Panc1 (cell line): ENCODE measurements at regions not wholly inside any gene's neighbourhood (a gene's known extent, or its start where the extent isn't known, plus 50 kb on each side); places are given as distances from the start of the nearest gene placed in this dataset.

Experiments used
- ATAC-seq: fragments of 200-7000 bp; cut with Tn5 transposase; 2 replicates; pipeline ENCODE4 v1.9.1; 2020; ENCODE audit warnings: mild to moderate bottlenecking, moderate library complexity
- BruUV-seq: library from RNA; stranded (reverse); fragments of 400-500 nt; replicated peaks from 2 replicates; lab custom pipeline; 2021; lab: Mats Ljungman, UMichigan
- CTCF ChIA-PET: fragments of 300-600 bp; sonication (Branson Sonifier 250); formaldehyde crosslinking; loops from one replicate; lab custom pipeline; 2022; ENCODE audit warnings: antibody characterized with exemption; lab: Charles Lee
- POLR2A ChIA-PET: fragments of 300-600 bp; sonication (Branson Sonifier 250); formaldehyde crosslinking; loops from one replicate; lab custom pipeline; 2022; ENCODE audit warnings: antibody characterized with exemption; lab: Charles Lee
- DNase-seq: peaks from one replicate; pipeline ENCODE4 v3.0.0-alpha.2; 2010; ENCODE audit warnings: low read depth, low spot score
- H3K27ac ChIP-seq: 2 replicates; pipeline ENCODE4 v1.5.1; 2011; ENCODE audit warnings: mild to moderate bottlenecking, low read length, inconsistent platforms
- H3K27me3 ChIP-seq: fragments of 200-500 bp; sonication (Bioruptor generic); 2 replicates; pipeline ENCODE4 v1.6.0; 2014; ENCODE audit warnings: low read length, inconsistent platforms; ENCODE audit not compliant: control insufficient read depth, insufficient read depth
- H3K36me3 ChIP-seq: fragments of 200-500 bp; sonication (Bioruptor generic); 2 replicates; pipeline ENCODE4 v1.5.1; 2014; ENCODE audit warnings: inconsistent platforms, mild to moderate bottlenecking, low read length, moderate library complexity; ENCODE audit not compliant: control insufficient read depth, insufficient read depth
- H3K4me1 ChIP-seq: 2 replicates; pipeline ENCODE4 v1.5.1; 2011; ENCODE audit warnings: inconsistent platforms, mild to moderate bottlenecking, low read length, moderate library complexity; ENCODE audit not compliant: control insufficient read depth, insufficient read depth
- H3K4me3 ChIP-seq, 2 experiments: 2 replicates each; pipeline ENCODE4 v1.5.1; 2011 to 2012; ENCODE audit warnings: low read depth in 2 of 2, low read length in 2 of 2, mild to moderate bottlenecking in 2 of 2, inconsistent platforms in 1 of 2, moderate library complexity in 1 of 2
- H3K9me3 ChIP-seq: fragments of 200-500 bp; sonication (Bioruptor generic); 2 replicates; pipeline ENCODE4 v1.5.1; 2014; ENCODE audit warnings: low read depth, mild to moderate bottlenecking, inconsistent platforms, low read length, moderate library complexity; ENCODE audit not compliant: control insufficient read depth, insufficient read depth
- CTCF ChIP-seq: fragments of 450-650 bp; IDR thresholded peaks from 2 replicates; pipeline ENCODE4 v1.5.1; 2017; ENCODE audit warnings: mild to moderate bottlenecking
- POLR2AphosphoS5 ChIP-seq: IDR thresholded peaks from 2 replicates; pipeline ENCODE4 v1.6.1; 2012; ENCODE audit warnings: mild to moderate bottlenecking, low read depth, low read length, moderate library complexity
- SIN3A ChIP-seq: IDR thresholded peaks from 2 replicates; pipeline ENCODE4 v1.6.1; 2012; ENCODE audit warnings: low read depth, mild to moderate bottlenecking, low read length, moderate library complexity, borderline replicate concordance; ENCODE audit not compliant: insufficient read depth
- TCF7L2 ChIP-seq: IDR thresholded peaks from 2 replicates; pipeline ENCODE4 v1.6.1; 2011; ENCODE audit warnings: mild to moderate bottlenecking, low read depth, low read length, inconsistent platforms
- in situ Hi-C: cut with HindIII; loops from 2 replicates; pipeline ENCODE4 v1.10.0; 2016; ENCODE audit warnings: low sequenced_read_pairs, low pct_unique_long_range_greater_than_20kb
- intact Hi-C: fragments of 100-400 bp; cut with micrococcal nuclease; formaldehyde crosslinking; loops from one replicate; pipeline ENCODE4 v1.10.0; 2022; ENCODE audit not compliant: unreplicated experiment
- TF ChIP-seq, protein P1 (sequence below), 2 experiments: IDR thresholded peaks; 2 replicates each; pipeline ENCODE4 v1.6.1; 2011 to 2012; ENCODE audit warnings: low read depth in 2 of 2, control low read depth in 1 of 2, low read length in 1 of 2, mild to moderate bottlenecking in 1 of 2, moderate library complexity in 1 of 2; ENCODE audit not compliant: insufficient read depth in 1 of 2

GRCh38 chr13:106286811-106287210 lies 248.7 kb downstream of the EFNB2 start:
- ATAC-seq, result no peak
- Histone ChIP-seq H3K4me3 (no peak overlapping the region), H3K9me3 (no peaks in the 10 kb centered on the region), H3K27ac (no peak overlapping the region), H3K4me1 (no peaks in the 10 kb centered on the region), H3K27me3 (no peaks in the 10 kb centered on the region), H3K36me3 (no peaks in the 10 kb centered on the region)
- CTCF ChIA-PET, result no interaction called here
- TF ChIP-seq, protein P1, sequence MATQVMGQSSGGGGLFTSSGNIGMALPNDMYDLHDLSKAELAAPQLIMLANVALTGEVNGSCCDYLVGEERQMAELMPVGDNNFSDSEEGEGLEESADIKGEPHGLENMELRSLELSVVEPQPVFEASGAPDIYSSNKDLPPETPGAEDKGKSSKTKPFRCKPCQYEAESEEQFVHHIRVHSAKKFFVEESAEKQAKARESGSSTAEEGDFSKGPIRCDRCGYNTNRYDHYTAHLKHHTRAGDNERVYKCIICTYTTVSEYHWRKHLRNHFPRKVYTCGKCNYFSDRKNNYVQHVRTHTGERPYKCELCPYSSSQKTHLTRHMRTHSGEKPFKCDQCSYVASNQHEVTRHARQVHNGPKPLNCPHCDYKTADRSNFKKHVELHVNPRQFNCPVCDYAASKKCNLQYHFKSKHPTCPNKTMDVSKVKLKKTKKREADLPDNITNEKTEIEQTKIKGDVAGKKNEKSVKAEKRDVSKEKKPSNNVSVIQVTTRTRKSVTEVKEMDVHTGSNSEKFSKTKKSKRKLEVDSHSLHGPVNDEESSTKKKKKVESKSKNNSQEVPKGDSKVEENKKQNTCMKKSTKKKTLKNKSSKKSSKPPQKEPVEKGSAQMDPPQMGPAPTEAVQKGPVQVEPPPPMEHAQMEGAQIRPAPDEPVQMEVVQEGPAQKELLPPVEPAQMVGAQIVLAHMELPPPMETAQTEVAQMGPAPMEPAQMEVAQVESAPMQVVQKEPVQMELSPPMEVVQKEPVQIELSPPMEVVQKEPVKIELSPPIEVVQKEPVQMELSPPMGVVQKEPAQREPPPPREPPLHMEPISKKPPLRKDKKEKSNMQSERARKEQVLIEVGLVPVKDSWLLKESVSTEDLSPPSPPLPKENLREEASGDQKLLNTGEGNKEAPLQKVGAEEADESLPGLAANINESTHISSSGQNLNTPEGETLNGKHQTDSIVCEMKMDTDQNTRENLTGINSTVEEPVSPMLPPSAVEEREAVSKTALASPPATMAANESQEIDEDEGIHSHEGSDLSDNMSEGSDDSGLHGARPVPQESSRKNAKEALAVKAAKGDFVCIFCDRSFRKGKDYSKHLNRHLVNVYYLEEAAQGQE (IDR thresholded peaks at IDR 0.05; ENCODE audit: insufficient read depth in 1 of 2, low read depth in 2 of 2, low read length in 1 of 2), result no peak
- TF ChIP-seq POLR2AphosphoS5 (no peak), CTCF (no peak), TCF7L2 (no peak), SIN3A (no peak)
- intact Hi-C loops, result no loop called here
- no TSS peak for BruUV-seq
- no peak for DNase-seq
- in situ Hi-C loops, result no loop called here
- POLR2A ChIA-PET, result no interaction called here

DNA sequence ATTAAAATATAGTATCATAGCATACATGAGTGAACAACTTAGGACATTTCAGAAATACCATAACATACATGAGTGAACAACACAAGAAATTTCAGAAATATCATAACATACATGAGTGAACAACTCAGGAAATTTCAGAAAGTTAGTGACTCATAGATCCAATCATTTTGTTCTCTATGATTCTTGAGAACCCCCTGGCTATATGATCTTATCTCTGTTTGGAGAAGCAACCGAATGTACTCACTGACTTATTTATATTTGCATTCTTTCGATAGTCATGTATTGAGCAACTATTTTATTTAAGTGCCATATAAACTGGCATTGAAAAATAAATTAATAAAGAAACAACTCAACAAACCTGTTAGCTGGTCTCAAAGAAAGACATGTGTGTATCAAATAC lies 251.1 kb downstream of the EFNB2 start:
- Histone ChIP-seq H3K27ac (no peak overlapping the region), H3K4me1 (no peaks in the 10 kb centered on the region), H3K27me3 (no peaks in the 10 kb centered on the region), H3K9me3 (no peaks in the 10 kb centered on the region), H3K4me3 (no peak overlapping the region), H3K36me3 (no peaks in the 10 kb centered on the region)
- TF ChIP-seq SIN3A (no peak), POLR2AphosphoS5 (no peak), TCF7L2 (no peak), CTCF (no peak)
- TF ChIP-seq, protein P1 (IDR thresholded peaks at IDR 0.05; ENCODE audit: insufficient read depth in 1 of 2, low read depth in 2 of 2, low read length in 1 of 2), result no peak
- ChIA-PET CTCF (no interaction called here), POLR2A (no interaction called here)
- ATAC-seq, result no peak
- intact Hi-C loops (no loop called here), in situ Hi-C loops (no loop called here)
- no peak for DNase-seq
- no TSS peak for BruUV-seq
